Loucy (cell line): ENCODE measurements at regions not wholly inside any gene's neighbourhood (a gene's known extent, or its start where the extent isn't known, plus 50 kb on each side); places are given as distances from the start of the nearest gene placed in this dataset.

Source experiments
- EZH2phosphoT487 ChIP-seq: fragments of 200-600 bp; IDR thresholded peaks from 2 replicates; pipeline ENCODE4 v1.6.1; 2018; ENCODE audit warnings: antibody characterized with exemption, mild to moderate bottlenecking, moderate library complexity, borderline replicate concordance
- TF ChIP-seq, protein P1 (sequence below): fragments of 200-600 bp; sonication (generic); conservative IDR thresholded peaks from 2 replicates; pipeline ENCODE4 v1.5.1; 2014; ENCODE audit warnings: mild to moderate bottlenecking, antibody characterized with exemption, low read length

DNA sequence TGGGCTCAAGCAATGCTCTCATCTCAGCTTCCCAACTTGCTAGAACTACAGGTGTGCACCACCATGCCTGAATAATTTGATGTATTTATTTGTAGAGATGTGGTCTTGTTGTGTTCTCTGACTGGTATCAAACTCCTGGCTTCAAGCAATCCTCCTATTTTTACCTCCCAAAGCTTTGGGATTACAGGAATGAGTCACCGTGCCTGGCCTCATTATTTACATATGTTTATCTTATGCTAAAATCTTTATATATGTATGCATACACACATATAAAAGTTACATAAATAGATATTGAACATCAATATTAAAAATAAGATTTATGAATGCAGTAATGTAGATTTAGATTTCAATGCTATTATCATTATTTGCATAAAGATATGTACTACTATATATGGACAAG lies 1634.5 kb upstream of the LRRTM3 start:
- TF ChIP-seq, protein P1, sequence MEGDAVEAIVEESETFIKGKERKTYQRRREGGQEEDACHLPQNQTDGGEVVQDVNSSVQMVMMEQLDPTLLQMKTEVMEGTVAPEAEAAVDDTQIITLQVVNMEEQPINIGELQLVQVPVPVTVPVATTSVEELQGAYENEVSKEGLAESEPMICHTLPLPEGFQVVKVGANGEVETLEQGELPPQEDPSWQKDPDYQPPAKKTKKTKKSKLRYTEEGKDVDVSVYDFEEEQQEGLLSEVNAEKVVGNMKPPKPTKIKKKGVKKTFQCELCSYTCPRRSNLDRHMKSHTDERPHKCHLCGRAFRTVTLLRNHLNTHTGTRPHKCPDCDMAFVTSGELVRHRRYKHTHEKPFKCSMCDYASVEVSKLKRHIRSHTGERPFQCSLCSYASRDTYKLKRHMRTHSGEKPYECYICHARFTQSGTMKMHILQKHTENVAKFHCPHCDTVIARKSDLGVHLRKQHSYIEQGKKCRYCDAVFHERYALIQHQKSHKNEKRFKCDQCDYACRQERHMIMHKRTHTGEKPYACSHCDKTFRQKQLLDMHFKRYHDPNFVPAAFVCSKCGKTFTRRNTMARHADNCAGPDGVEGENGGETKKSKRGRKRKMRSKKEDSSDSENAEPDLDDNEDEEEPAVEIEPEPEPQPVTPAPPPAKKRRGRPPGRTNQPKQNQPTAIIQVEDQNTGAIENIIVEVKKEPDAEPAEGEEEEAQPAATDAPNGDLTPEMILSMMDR = no peak
- no peak for TF ChIP-seq EZH2phosphoT487
